ENCODE measurements at regions not wholly inside any gene's neighbourhood (a gene's known extent, or its start where the extent isn't known, plus 50 kb on each side); places are given as distances from the start of the nearest gene placed in this dataset.
A peak's percentile ranks its signal among the peaks of the same experiment; 100 is the strongest.
"Not testable (repeated sequence)": the region's sequence is repeated elsewhere in the genome, so short reads cannot be mapped to it uniquely, and the experiment has no call there.

- TF ChIP-seq, protein P1, sequence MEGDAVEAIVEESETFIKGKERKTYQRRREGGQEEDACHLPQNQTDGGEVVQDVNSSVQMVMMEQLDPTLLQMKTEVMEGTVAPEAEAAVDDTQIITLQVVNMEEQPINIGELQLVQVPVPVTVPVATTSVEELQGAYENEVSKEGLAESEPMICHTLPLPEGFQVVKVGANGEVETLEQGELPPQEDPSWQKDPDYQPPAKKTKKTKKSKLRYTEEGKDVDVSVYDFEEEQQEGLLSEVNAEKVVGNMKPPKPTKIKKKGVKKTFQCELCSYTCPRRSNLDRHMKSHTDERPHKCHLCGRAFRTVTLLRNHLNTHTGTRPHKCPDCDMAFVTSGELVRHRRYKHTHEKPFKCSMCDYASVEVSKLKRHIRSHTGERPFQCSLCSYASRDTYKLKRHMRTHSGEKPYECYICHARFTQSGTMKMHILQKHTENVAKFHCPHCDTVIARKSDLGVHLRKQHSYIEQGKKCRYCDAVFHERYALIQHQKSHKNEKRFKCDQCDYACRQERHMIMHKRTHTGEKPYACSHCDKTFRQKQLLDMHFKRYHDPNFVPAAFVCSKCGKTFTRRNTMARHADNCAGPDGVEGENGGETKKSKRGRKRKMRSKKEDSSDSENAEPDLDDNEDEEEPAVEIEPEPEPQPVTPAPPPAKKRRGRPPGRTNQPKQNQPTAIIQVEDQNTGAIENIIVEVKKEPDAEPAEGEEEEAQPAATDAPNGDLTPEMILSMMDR (IDR thresholded peaks at IDR 0.05; ENCODE audit: low read depth, low read length): no peak
- ChIA-PET CTCF (interaction anchor here (3.0 kb wide), 1 partner anchor 12 kb away, joined by 9 read pairs; no protein-coding TSS in a partner anchor), POLR2A (no interaction called here)
- H3K27ac ChIP-seq (ENCODE audit: low read depth, low read length): no peak overlapping the region
- H3K4me3 ChIP-seq (ENCODE audit: low read depth, low read length): no peak overlapping the region
- no peaks in the 10 kb centered on the region for H3K9me3 ChIP-seq (ENCODE audit: control insufficient read depth, insufficient read depth, low read length)
- no peak for DNase-seq (ENCODE audit: low read depth, low spot score)
- no peaks in the 10 kb centered on the region for H3K27me3 ChIP-seq (ENCODE audit: control insufficient read depth, insufficient read depth, low read length)
Measured at GRCh38 chr11:112344040-112344413, 83.4 kb upstream of the PLET1 start.

DNA sequence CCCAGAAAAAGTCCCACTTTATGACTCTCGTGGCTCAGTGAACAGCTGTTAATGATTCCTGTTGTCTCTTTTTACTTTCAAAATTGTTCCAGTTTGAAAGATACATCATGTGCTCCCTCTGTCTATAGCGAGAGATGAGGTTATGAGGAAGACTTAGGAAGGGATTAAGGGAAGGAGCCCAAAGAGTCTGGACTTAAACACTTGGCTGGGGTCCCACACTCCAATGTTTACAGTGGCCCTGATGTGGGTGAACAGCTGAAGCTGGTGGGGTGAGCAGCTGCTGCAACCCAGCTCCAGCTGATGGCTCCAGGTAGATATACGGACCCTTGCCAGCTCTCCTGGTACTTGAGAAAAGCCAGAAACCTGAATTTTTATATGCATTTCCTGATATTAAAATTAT, 84.5 kb upstream of the PLET1 start:
- no peak overlapping the region for H3K27ac ChIP-seq (ENCODE audit: low read depth, low read length)
- no peak for DNase-seq (ENCODE audit: low read depth, low spot score)

DNA sequence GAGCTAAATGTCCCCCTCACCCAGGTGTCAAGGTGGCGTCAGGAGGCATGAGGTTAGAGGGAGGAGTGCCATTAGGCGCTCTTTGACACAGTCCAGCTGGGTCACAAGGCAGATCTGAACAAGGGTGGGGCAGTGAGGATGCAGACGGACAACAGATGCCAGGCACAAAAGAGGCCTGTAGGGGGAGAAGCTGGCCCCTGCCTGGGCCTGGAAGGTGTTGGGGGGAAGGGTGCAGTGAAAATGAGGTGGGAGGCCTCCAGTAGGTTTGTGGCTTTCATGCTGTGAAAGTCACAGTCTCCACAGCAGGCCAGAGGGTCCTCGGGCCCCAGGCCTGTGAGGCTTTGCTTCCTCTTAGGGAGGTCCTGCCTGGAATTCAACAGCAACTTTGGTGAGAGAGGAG, 85.0 kb upstream of the PLET1 start:
- TF ChIP-seq, protein P1 (IDR thresholded peaks at IDR 0.05; ENCODE audit: low read depth, low read length): peak; percentile 31
- no peaks in the 10 kb centered on the region for H3K27me3 ChIP-seq (ENCODE audit: control insufficient read depth, insufficient read depth, low read length)
- POLR2A ChIA-PET: interaction anchor here (1.4 kb wide), 1 partner anchor 19 kb away, joined by 5 read pairs; no protein-coding TSS in a partner anchor
- no peak overlapping the region for H3K27ac ChIP-seq (ENCODE audit: low read depth, low read length)
- DNase-seq (ENCODE audit: low read depth, low spot score): no peak
- no peaks in the 10 kb centered on the region for H3K9me3 ChIP-seq (ENCODE audit: control insufficient read depth, insufficient read depth, low read length)
- CTCF ChIA-PET: interaction anchor here (0.9 to 3.0 kb wide), 3 partner anchors 10 to 54 kb away, joined by 3 to 9 read pairs (median 3); no protein-coding TSS in a partner anchor
- H3K4me3 ChIP-seq (ENCODE audit: low read depth, low read length): no peak overlapping the region

More for the DNA sequence above, 84.5 kb upstream of the PLET1 start:
- H3K9me3 ChIP-seq (ENCODE audit: control insufficient read depth, insufficient read depth, low read length): no peaks in the 10 kb centered on the region
- H3K27me3 ChIP-seq (ENCODE audit: control insufficient read depth, insufficient read depth, low read length): no peaks in the 10 kb centered on the region
- H3K4me3 ChIP-seq (ENCODE audit: low read depth, low read length): no peak overlapping the region
- POLR2A ChIA-PET: interaction anchor here (1.4 kb wide), 1 partner anchor 20 kb away, joined by 5 read pairs; no protein-coding TSS in a partner anchor
- CTCF ChIA-PET: interaction anchor here (0.9 to 3.0 kb wide), 3 partner anchors 11 to 53 kb away, joined by 3 to 9 read pairs (median 3); no protein-coding TSS in a partner anchor
- TF ChIP-seq, protein P1 (IDR thresholded peaks at IDR 0.05; ENCODE audit: low read depth, low read length): no peak

DNA sequence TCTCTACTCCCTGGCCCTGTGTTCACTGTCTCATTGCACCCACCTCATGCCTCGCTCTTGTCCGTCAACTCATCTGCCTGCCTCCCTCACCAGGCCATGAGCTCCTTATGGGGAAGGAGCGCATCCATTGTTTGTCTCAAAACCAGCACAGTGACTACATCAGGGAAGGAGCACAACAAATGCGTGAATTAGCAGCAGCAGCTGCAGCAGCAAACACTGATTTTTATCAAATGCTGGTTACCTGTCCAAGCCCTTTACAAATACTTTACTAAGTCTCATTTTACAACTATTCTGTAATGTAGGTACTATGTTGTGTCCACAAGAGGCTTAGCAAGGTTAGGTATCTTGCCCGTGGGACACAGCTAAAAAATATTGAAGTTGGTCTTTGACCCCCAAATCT, 85.9 kb upstream of the PLET1 start:
- CTCF ChIA-PET: interaction anchor here (0.9 to 3.0 kb wide), 2 partner anchors 9 to 943 kb away, joined by 3 to 9 read pairs; no protein-coding TSS in a partner anchor
- POLR2A ChIA-PET: no interaction called here
- TF ChIP-seq, protein P1 (IDR thresholded peaks at IDR 0.05; ENCODE audit: low read depth, low read length): no peak
- DNase-seq (ENCODE audit: low read depth, low spot score): no peak
- H3K27ac ChIP-seq (ENCODE audit: low read depth, low read length): no peak overlapping the region
- H3K4me3 ChIP-seq (ENCODE audit: low read depth, low read length): no peak overlapping the region
- no peaks in the 10 kb centered on the region for H3K27me3 ChIP-seq (ENCODE audit: control insufficient read depth, insufficient read depth, low read length)
- H3K9me3 ChIP-seq (ENCODE audit: control insufficient read depth, insufficient read depth, low read length): no peaks in the 10 kb centered on the region

DNA sequence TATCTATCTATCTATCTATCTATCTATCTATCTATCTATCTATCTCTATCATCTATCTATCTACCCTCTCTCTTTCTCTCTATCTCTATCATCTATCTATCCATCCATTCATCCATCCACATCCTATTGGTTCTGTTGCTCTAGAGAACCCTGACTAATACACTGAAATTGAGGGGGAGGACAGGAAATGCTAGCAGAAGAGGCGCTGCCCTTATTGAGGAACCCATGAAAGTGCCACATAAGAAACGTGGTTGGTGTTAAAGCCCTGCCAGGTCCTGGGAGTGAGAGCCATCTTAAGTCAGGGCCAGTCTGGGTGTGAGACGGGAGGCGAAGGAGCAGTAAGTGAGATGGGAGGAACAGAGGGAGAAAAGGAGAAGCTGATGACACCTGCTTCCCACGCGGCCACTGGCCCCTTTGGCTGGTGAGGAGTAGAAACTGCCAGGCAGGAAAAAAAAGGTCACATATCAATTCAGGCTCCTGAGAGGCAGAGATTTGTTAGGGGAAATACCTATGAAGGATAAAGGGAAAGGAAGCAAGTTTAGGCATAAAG, 87.9 kb upstream of the PLET1 start:
- POLR2A ChIA-PET: no interaction called here
- CTCF ChIA-PET: no interaction called here

DNA sequence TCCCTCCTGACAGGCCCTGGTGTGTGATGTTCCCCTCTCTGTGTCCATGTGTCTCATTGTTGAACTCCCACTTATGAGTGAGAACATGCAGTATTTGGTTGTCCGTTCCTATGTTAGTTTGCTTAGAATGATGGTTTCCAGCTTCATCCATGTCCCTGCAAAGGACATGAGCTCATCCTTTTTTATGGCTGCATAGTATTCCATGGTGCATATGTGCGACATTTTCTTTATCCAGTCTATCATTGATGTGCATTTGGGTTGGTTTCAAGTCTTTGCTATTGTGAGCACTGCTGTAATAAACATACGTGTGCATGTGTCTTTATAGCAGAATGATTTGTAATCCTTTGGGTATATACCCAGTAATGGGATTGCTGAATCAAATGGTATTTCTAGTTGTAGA, 90.8 kb upstream of the PLET1 start:
- CTCF ChIA-PET; POLR2A ChIA-PET; H3K9me3 ChIP-seq (ENCODE audit: control insufficient read depth, insufficient read depth, low read length); DNase-seq (ENCODE audit: low read depth, low spot score); H3K27ac ChIP-seq (ENCODE audit: low read depth, low read length); H3K27me3 ChIP-seq (ENCODE audit: control insufficient read depth, insufficient read depth, low read length); H3K4me3 ChIP-seq (ENCODE audit: low read depth, low read length): not testable (repeated sequence)

More for the DNA sequence above, 87.9 kb upstream of the PLET1 start:
- no peak for DNase-seq (ENCODE audit: low read depth, low spot score)
- H3K9me3 ChIP-seq (ENCODE audit: control insufficient read depth, insufficient read depth, low read length): no peaks in the 10 kb centered on the region
- H3K4me3 ChIP-seq (ENCODE audit: low read depth, low read length): no peak overlapping the region
- TF ChIP-seq, protein P1 (IDR thresholded peaks at IDR 0.05; ENCODE audit: low read depth, low read length): no peak
- H3K27ac ChIP-seq (ENCODE audit: low read depth, low read length): no peak overlapping the region
- no peaks in the 10 kb centered on the region for H3K27me3 ChIP-seq (ENCODE audit: control insufficient read depth, insufficient read depth, low read length)

Measured in AG04450 (cell line).